ENCODE measurements at regions not wholly inside any gene's neighbourhood (a gene's known extent, or its start where the extent isn't known, plus 50 kb on each side); places are given as distances from the start of the nearest gene placed in this dataset.

- DNase-seq: no peak
Measured at GRCh38 chr3:137061186-137061585, 103.4 kb downstream of the IL20RB start.

GRCh38 chr3:137062250-137062649, 104.5 kb downstream of the IL20RB start:
- DNase-seq: no peak

- no peak for DNase-seq
Measured at GRCh38 chr3:137065381-137065780, 107.6 kb downstream of the IL20RB start.

GRCh38 chr3:137066092-137066491, 108.3 kb downstream of the IL20RB start:
- no peak for DNase-seq

GRCh38 chr3:137071104-137071503, 113.3 kb downstream of the IL20RB start:
- no peak for DNase-seq

- DNase-seq: no peak
Measured at GRCh38 chr3:137075020-137075419, 117.2 kb downstream of the IL20RB start.

- DNase-seq: no peak
Measured at GRCh38 chr3:137078040-137078439, 120.3 kb downstream of the IL20RB start.

GRCh38 chr3:137079571-137079970, 121.8 kb downstream of the IL20RB start:
- no peak for DNase-seq

GRCh38 chr3:137081711-137082110, 123.9 kb downstream of the IL20RB start:
- no peak for DNase-seq

GRCh38 chr3:137082763-137083162, 125.0 kb downstream of the IL20RB start:
- DNase-seq: no peak

GRCh38 chr3:137083332-137083731, 125.5 kb downstream of the IL20RB start:
- DNase-seq: no peak

GRCh38 chr3:137084586-137084985, 126.8 kb downstream of the IL20RB start:
- no peak for DNase-seq

GRCh38 chr3:137097386-137097785, 139.6 kb downstream of the IL20RB start:
- no peak for DNase-seq

GRCh38 chr3:137097852-137098251, 140.1 kb downstream of the IL20RB start:
- no peak for DNase-seq

GRCh38 chr3:137099364-137100219, 141.8 kb downstream of the IL20RB start:
- no peak for DNase-seq

- no peak for DNase-seq
Measured at GRCh38 chr3:137100326-137100725, 142.5 kb downstream of the IL20RB start.

- no peak for DNase-seq
Measured at GRCh38 chr3:137103739-137104138, 146.0 kb downstream of the IL20RB start.

- peak; percentile 73 for DNase-seq
Measured at GRCh38 chr3:137105277-137105977, 147.6 kb downstream of the IL20RB start.

- no peak for DNase-seq
Measured at GRCh38 chr3:137106612-137107240, 148.9 kb downstream of the IL20RB start.

GRCh38 chr3:137108699-137109440, 151.1 kb downstream of the IL20RB start:
- no peak for DNase-seq

GRCh38 chr3:137110392-137110996, 152.7 kb downstream of the IL20RB start:
- peak; percentile 35 for DNase-seq

GRCh38 chr3:137111497-137111896, 153.7 kb downstream of the IL20RB start:
- DNase-seq: no peak

Data from renal pelvis (tissue), 1 donor.